ENCODE measurements at regions not wholly inside any gene's neighbourhood (a gene's known extent, or its start where the extent isn't known, plus 50 kb on each side); places are given as distances from the start of the nearest gene placed in this dataset.

DNA sequence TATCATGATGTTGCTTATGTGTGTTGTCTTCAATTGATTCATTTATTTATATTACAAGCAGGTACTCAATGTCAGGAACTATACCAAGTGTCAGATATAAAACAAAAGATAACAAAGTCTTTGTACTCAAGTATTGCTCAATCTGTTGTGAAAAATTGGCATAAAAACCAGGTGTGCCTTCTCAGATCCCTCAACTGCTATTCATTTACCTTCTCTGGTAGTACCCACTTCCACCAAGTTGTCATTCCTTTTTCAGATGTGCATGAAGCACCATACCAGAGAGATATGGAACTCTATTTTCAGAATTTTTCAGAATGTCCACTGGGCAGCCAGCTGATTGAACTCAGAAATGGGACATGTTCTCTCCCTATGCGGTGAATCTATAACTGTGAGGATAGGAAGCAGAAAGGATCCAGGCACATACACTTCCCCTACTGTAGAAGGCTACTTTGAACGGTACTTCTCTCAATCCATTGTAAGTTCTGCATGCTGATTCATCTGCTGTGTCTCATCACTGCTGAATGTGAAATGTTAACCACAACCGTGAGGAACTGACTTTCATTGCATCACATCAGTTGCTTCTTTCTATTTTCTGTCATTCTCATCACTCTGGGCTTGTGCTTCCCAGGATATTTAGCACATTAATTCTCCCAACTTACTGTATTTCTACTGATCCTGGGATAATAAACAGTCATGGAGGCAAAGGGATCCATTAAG, 1621.3 kb downstream of the SUCLG1 start:
- no peak for FAIRE-seq
- DNase-seq (ENCODE audit: extremely low spot score, insufficient read length, low read depth) = no peak

DNA sequence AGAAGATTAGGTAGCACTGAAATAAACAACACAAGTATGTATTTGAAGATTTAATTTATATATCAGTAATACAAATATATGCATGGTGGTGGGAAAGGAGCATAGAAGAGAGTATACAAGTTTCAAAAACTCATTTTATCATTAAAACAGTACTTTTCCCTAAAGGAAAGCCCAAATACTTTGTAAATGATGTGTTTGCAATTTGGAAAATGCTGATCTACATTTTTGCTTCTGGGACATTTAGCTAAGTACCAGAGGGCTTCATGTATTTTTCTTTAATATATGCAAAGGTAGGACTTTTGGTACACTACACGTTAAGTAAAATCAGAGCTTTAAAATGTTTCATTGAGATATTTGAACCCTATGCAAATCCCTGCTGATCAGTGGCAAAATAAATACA, 1624.2 kb downstream of the SUCLG1 start:
- FAIRE-seq = no peak
- DNase-seq (ENCODE audit: extremely low spot score, insufficient read length, low read depth) = no peak

DNA sequence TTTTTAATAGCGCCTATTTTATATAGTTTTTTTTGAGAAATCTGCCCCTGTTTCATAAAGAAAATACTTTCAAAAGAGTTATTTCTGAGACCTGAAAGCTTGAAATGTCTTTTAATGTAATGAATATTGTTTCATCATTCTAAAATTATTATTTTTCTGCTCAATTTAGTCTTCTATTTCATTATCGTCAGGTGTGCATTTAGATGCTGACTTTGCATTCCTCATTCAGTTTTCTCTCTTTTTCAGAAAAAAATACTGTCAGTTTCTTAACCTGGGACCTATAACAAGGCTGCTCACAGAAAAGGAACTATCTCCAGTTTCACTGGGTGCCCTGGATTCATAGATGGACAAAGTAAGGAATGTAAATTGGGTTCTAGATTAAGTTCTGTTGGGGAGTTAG, 1631.7 kb downstream of the SUCLG1 start:
- DNase-seq (ENCODE audit: extremely low spot score, insufficient read length, low read depth) = no peak
- no peak for FAIRE-seq

DNA sequence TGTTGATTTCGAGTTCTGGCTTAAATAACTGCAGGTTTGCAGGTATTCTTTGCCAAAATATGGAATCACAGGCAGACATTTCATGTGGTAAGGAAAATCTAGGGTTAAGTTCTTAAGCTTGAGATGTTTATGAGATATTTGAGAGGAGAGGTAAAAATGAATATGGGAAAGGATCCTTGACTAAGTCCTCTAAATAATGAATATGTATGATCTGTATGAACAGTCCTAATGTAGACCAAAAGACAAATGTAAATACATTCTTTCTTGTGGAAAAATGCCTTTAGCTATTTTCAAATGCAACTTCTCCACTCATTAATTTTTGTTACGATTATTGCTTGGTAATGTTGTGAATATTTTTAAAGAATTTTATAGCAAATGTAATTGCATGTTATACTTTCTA, 1632.6 kb downstream of the SUCLG1 start:
- DNase-seq (ENCODE audit: extremely low spot score, insufficient read length, low read depth) = no peak
- no peak for FAIRE-seq

DNA sequence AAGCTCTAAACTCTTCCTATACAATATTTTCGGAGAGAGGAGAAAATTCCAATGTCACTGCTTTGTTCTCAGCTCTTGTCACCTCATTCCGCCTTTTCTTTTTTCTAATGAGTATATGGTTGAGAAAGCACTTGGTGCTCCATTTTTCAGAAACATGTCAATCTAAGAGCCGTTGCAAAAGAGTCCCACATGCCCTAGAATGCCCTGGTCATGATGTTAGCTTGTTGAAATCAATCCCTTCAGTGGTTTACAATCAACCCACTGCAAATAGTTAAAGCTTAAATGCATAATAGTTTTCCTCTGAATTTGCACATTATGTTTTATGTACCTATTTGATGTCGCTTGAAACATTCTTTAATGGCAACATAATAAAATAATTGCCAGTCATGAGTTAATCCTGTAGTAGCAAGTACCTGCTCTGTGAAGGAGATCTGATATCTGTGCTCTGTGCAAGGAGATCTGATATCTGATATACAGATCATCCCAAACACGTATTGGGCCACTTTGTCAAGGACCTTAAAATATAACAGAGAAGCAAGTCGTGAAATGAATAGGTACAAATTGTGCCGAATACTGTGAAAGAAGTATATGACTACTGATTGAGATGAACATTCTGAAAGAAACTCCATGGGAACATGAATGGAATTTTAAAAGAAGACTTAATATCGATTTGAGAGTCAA, 1633.5 kb downstream of the SUCLG1 start:
- DNase-seq (ENCODE audit: extremely low spot score, insufficient read length, low read depth) = no peak
- no peak for FAIRE-seq

DNA sequence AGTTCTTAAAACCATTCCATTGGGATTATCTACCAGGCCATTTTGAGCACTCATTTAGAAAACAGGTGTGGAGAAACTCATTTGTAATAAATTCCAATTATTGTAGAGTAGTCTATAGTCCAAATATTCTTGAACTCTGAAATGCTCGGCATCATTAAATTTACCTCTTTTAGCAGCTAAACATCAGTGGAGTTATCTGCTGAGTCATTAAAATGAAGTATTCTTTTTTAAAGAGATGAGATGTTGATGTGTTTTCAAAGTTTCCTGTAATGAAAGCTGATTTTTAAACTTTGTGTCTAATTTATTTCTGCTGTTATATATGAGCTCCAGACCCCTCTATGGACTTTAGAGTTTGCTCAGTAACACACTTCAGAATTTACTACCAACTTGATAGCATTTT, 1635.2 kb downstream of the SUCLG1 start:
- FAIRE-seq (no peak), DNase-seq (ENCODE audit: extremely low spot score, insufficient read length, low read depth) (no peak)

DNA sequence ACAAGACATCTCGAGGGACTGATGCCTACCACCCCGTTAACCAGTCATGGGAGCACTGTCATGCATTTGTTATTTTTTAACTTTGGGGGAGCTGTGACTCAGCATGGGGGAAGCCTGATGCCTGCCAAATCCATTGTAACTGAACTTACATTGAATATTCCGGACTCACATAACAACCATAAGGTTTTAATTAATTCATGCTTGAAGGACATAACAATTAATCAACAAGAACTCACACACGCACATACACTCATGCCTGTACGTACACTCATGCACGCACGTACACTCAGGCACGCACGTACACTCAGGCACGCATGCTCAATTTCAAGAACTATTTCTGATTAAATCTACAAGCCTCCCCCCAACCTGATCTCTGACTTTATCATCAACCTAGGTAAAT, 1639.1 kb downstream of the SUCLG1 start:
- DNase-seq (ENCODE audit: extremely low spot score, insufficient read length, low read depth) (no peak), FAIRE-seq (no peak)

DNA sequence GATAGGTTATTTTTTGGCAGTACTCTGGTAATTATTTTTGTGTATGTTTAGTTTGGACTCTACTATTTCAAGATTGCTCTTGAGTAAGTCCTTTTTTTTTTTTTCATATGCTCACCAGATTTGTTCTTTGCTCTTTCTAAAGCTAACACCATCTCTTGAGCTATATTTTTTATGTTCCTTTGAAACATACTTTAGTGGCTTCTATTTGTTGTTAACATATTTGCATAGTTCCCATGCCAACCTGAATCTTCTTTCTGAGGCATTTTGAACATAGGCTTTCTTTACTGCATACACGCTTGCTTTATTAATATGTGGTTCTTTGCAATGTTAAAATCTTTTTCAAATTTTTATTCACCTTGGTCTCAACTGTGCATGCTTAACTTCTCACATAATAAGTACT, 1644.9 kb downstream of the SUCLG1 start:
- FAIRE-seq (no peak), DNase-seq (ENCODE audit: extremely low spot score, insufficient read length, low read depth) (no peak)

DNA sequence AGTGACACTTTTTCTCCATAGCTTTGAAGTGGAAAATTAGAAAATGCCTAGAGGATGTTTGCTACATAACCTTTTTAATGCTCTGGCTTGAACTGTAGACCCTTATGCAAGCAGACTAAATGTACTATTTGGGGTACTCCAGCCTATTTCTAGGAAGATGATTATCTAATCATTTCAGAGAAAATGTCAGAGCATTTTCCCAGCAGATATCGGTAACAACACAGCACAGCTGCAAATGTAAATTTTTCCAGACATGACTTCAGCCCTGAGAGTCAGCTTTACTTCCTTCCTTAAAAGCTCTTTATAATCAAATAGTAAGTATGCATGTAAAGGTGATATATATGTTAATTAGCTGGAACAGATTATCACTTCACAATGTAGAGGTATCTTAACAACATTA, 1647.1 kb downstream of the SUCLG1 start:
- DNase-seq (ENCODE audit: extremely low spot score, insufficient read length, low read depth) = no peak
- no peak for FAIRE-seq

DNA sequence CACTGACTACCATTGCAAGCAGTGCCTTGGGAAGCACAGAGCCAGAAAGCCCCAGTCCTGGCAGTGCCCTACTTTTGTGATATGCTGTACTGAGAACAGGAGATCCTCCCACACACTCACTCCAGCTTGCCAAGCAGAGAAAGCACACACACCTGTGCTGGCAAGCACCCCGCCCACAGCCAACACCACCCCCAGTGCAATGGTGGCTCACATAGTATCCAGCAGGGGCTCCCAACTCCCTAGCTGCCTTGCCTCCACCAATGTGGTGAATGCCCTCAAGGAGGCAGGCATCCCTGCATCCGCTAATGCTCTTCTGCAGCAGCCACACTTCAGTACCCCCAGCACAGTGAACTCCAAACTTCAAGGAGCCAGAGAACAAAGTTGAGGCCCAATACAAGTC, 1655.8 kb downstream of the SUCLG1 start:
- FAIRE-seq (no peak), DNase-seq (ENCODE audit: extremely low spot score, insufficient read length, low read depth) (no peak)

DNA sequence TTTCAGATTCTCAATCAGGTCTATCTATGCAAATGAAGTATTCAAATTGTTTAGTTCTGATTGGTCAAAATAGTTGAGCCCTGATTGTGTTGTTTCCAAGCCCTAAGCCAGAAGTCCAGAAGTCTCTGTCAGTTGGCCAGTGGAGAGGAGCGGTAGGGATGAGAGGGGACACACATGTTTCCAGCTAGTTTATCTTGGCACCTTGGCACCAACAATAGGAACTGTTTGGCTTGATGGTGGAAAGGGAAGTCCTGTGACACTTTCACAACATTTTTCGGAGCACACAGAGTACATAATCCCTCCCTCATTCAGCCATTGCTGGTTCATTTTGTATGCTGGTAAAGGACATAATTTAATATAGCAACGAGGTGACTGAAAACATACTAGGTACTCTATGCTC, 1661.6 kb downstream of the SUCLG1 start:
- DNase-seq (ENCODE audit: extremely low spot score, insufficient read length, low read depth) (no peak), FAIRE-seq (no peak)

DNA sequence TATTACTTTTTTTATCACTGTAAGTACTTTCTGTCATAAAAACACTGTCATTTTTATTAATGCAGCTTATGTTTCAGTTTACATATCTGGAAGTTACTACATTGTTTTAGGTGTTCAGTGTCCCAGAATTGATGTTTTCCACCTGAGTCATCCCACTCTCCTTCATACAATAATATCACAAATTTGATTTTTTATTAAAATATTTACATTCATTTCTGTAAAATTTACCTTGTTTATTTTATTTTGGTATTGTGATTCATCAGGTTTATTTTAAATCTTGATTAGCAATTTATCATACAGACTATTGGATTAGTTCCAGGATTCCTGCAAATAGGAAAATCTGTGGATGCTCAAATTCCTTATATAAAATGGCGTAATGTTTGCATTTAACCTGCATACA, 1662.9 kb downstream of the SUCLG1 start:
- DNase-seq (ENCODE audit: extremely low spot score, insufficient read length, low read depth) = no peak
- no peak for FAIRE-seq

DNA sequence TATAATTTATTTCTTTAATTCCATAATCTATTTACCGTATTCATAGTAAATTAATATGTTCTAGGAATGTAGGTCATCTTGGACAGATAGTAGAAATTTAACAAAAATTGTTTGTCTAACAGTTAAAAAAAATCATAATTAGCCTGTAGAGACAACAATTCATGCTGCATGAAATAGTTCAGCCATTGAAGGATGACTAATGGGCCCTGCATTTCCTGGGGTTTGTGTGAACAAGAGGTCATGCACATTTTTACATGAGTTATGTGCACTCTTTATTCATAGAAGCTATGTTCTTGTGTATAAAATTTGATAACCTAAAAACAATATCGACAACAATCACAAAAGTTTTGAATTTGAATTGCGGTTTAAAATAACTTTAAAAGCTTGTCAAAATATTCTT, 1663.6 kb downstream of the SUCLG1 start:
- DNase-seq (ENCODE audit: extremely low spot score, insufficient read length, low read depth) (no peak), FAIRE-seq (no peak)

DNA sequence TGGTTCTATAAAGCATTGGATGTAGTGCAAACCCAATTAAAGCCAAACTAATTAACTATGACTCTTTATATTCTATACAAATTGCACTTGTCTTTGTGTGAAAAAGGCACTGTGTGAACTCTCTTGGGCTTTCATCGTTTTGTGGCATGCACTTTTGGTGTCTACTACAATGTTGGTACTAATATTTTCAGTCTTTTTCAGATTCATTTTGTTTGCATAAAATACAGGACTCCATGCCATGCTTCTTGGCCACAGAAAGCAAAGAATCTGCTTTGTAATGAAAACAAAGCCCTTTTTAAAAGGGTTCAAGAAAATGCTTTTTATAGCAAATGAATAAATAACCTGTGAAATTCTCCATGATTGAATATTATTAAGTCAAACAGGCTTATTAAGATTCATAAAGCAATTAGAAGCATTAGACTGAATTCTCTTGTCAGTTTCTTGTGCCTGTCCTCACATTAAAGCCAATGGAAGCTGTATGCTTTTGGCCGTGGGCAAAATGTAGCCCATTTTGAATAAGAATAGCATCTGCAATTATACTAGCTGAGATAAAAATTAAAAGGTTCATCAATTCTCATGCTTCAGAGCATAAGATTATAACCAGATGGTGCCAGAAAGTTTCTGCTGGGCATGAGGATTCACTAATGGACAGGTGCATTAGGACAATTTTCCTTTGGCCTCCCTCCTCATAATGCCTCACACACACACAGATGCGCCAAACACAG, 1665.2 kb downstream of the SUCLG1 start:
- DNase-seq (ENCODE audit: extremely low spot score, insufficient read length, low read depth) = no peak
- FAIRE-seq = no peak

DNA sequence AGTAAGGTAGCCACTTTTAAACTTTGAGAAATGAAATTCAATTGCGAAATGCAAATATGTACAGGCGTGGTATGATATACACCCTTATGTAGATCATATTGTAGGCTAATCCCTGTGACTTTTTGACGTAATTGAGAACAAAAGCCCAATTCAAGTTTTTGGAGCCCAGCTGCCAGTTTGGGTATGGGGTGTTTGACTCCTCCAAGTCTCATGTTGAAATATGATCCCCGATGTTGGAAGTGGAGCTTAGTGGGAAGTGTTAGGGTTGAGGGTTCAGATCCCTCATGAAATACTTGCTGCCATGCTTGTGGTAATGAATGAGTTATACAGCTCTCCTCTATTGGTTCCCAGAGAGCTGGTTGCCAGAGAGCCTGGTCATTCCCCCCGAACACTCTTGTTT, 1666.8 kb downstream of the SUCLG1 start:
- no peak for FAIRE-seq
- DNase-seq (ENCODE audit: extremely low spot score, insufficient read length, low read depth) = no peak

DNA sequence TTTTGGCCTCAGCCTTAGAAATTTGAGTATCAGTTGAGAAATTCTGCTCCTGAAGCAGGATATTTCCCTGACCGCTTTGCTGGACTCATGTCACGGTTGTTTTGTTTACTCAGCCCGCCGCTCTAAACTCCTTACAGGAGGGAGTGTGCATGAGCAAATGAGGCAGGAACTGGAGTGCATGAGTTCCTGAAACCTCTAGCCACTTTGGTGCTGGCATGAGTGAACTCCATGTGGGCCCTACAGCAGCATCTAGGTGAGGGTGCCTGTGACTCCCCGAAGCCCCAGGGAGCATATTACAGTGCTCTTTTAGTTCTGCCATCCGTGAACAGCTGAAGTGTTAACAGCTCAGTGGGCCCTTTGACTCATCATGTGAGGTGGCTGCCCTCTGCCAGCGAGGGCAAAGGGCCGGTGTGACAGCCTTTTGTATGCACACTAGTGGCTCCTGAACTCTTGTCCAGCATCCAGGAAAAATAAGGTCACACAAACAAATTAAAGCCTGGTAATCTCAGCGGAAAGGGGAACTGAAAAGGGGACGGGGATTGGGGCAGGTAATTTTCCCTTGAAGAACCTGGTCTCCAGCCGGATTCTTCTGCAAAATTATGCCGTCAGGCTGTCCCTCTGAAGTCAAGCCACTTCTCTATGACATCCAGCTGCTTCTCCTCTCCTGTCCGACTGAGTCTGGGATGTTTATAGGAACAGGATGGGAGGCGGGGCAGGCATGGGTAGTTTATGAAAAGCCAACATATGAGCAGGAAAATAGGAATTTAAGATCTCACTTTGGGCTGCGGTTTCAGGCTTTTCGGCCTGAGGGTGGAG, 1668.7 kb downstream of the SUCLG1 start:
- DNase-seq (ENCODE audit: extremely low spot score, insufficient read length, low read depth) (no peak), FAIRE-seq (no peak)

DNA sequence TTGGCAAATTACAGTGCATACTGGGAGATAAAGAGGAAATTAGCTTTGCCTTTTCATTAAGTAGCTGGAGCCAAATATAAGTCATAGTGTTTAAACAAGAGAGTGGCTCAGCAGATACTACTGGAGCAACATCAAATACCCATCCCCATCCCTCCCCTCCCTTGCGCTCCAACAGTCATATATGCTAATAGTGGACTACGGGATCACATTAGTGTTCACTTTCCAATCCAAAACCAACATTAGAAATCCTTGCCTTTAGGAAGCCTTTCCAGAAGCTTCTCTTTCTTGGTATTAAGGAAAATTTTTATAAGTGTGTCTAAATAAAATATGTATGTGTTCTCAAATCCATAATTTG, 1669.3 kb downstream of the SUCLG1 start:
- DNase-seq (ENCODE audit: extremely low spot score, insufficient read length, low read depth) (no peak), FAIRE-seq (no peak)

DNA sequence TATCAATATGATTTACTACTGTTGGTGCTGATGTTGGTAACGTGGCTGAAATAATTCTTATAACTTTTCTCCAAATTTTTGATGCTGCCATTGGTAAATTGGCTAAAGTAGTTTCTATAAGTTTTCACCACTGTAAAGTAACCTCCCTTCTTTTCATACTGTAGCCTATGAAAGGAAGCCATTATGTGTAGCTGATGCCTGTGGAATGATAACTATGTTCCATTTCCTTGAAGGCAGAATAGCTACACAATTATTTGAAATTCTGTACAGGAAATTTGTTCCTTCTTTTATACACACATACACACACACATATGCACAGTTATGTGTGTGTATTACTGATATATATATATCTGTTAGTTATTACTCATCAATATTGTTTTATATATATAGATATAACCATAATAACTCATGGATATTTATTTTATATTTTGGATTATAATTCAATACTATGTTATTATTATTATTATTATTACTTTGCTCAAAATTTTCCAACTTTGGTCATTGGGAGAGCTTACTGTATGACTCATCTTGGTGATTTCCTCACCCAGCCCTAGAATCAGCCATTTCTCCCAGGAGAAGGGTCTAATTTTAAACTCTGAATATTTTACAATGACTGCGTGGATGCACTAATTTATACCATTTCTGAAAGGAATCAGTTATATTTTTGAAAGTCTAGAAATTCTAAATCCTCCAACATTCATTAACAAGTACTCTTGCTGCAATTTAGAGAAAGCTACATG, 1677.7 kb downstream of the SUCLG1 start:
- DNase-seq (ENCODE audit: extremely low spot score, insufficient read length, low read depth) = no peak
- FAIRE-seq = no peak

DNA sequence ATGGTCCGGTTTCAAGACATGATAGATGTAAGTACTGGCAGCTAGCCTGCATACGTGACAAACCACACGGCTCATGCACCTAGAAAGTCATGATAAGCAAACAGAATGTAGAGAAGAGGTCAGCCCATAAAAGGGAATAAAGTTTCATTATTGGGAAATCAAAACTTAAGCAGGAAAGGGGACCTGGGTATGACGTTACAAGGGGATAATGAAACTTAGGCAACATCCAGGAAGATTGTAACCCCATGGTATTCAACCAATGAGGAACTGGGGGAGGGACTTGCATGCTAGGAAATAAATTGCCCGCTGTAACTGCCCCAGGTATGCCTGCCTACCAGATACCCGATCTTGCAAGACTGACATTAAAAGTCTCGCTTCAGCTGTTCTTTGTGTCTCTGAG, 1679.0 kb downstream of the SUCLG1 start:
- no peak for DNase-seq (ENCODE audit: extremely low spot score, insufficient read length, low read depth)
- no peak for FAIRE-seq

DNA sequence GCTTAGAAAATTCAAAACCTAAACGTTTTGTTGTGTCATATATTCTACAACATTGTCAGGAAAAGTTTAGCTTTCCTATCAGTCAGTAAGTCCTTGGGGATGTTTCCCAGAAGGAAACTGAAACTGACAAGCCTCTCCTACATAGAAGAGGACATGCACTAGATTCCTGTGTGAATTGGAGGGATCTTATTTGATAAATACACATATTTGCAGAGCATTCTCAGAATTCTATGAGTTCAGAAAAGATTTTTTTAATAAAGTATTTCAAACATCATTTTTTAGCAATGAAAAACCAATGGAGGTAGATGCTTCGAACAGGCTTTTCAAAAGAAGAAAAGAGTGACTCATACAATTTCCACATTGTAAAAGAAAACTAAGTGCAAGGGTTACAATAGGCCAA, 1706.7 kb downstream of the SUCLG1 start:
- FAIRE-seq (no peak), DNase-seq (ENCODE audit: extremely low spot score, insufficient read length, low read depth) (no peak)

All from GM18507 (cell line).